Epithelial cell of proximal tubule (primary cell): ENCODE measurements at regions not wholly inside any gene's neighbourhood (a gene's known extent, or its start where the extent isn't known, plus 50 kb on each side); places are given as distances from the start of the nearest gene placed in this dataset.

Source experiments
- DNase-seq: peaks from one replicate; pipeline ENCODE4 v3.0.0-alpha.2; 2011; ENCODE audit warnings: low read depth
- H3K4me3 ChIP-seq: 2 replicates; pipeline ENCODE4 v1.5.1; 2011; ENCODE audit warnings: low read depth, mild to moderate bottlenecking, low read length
- TF ChIP-seq, protein P1 (sequence below): conservative IDR thresholded peaks from 2 replicates; pipeline ENCODE4 v1.5.1; 2012; ENCODE audit warnings: low read depth, mild to moderate bottlenecking, low read length

DNA sequence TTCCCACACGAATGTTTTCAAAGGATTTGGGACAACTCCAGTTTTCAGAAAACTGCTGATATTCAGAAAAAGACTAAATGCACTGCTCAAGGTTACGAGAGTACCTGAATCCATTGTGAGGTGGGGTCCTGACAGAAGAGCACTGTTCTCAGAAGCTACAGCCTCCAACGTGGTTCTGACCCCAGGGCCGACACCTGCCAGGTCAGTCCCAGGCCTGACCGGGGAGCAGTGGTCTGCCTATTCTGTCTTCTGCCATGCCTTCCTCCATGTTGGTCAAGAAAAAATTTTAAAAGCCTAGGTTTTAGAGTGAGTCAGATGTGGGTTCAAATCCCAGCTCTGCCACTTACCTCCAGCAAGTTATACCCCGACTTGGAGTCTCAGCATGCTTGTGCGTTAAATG, 212.3 kb downstream of the BCL11A start:
- TF ChIP-seq, protein P1, sequence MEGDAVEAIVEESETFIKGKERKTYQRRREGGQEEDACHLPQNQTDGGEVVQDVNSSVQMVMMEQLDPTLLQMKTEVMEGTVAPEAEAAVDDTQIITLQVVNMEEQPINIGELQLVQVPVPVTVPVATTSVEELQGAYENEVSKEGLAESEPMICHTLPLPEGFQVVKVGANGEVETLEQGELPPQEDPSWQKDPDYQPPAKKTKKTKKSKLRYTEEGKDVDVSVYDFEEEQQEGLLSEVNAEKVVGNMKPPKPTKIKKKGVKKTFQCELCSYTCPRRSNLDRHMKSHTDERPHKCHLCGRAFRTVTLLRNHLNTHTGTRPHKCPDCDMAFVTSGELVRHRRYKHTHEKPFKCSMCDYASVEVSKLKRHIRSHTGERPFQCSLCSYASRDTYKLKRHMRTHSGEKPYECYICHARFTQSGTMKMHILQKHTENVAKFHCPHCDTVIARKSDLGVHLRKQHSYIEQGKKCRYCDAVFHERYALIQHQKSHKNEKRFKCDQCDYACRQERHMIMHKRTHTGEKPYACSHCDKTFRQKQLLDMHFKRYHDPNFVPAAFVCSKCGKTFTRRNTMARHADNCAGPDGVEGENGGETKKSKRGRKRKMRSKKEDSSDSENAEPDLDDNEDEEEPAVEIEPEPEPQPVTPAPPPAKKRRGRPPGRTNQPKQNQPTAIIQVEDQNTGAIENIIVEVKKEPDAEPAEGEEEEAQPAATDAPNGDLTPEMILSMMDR: no peak
- no peak for DNase-seq
- H3K4me3 ChIP-seq: no peak overlapping the region

DNA sequence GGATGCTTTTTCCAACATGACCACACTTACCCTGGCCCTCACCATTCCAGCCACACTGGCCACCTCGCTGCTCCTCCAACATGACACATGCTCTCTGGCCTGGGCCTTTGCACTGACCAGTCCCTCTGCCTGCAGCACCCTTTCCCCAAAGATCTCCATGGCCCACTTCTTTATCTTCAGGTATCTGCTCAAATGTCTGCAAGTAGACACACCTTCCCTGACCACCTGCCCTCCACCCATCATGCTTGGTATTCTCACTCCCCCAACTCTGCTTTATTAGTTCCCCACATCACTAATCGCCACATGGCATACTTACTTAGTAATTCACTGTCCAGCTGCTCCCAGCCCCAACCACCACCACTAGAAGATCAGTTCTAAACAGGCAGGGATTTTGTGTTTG, 214.2 kb downstream of the BCL11A start:
- DNase-seq: no peak
- TF ChIP-seq, protein P1: no peak
- no peak overlapping the region for H3K4me3 ChIP-seq

DNA sequence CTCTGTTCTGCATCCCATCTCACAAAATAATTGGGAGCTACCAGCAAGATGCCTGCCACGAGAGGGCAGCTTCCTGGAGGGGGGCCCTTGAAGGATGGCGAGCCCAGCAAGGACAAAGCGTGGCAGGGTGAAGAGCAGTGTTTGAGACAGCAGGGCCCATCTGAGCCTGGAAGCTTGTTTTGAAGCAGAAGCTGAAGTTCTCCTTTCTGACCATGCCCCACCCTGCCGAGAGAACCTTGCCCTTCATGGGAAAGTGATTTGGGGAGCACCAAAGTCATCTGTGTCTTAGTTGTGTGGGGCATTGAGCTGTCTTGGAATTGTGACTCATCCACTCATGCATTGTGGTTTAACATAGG, 216.3 kb downstream of the BCL11A start:
- no peak for DNase-seq
- TF ChIP-seq, protein P1: no peak
- no peak overlapping the region for H3K4me3 ChIP-seq

DNA sequence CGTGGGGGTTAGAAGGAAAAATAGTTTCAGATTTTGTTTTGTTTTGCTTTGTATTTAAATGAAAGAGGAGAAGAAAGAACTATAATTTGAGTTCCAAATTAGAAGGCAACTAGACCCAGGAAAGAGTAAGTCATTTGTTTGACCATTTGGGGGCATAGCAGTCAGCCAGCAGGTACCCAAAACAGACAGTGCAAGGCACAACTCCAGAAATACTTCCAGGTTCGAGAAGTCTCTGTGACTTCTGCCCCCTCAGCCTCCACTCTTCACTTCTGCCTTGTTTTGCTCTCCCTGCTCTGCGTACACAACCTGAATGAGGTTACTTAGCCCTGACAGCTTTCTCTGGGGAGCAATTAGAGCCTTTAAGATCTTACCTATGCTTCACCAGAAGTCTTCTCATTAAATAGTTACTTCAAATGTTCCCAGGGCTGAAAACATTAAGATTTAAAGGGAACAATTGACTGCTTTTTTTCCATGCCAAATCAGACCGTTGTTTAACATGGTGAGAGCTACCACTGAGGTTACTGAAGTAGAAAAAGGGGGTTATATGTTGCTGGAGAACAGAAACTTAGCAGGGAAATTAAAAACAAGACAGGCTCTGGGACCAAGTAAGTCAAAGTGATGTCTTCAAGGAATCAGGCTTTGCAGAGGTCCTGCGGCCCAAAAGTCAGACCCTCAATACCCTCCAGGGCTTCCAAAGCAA, 216.9 kb downstream of the BCL11A start:
- H3K4me3 ChIP-seq: no peak overlapping the region
- TF ChIP-seq, protein P1: no peak
- no peak for DNase-seq

DNA sequence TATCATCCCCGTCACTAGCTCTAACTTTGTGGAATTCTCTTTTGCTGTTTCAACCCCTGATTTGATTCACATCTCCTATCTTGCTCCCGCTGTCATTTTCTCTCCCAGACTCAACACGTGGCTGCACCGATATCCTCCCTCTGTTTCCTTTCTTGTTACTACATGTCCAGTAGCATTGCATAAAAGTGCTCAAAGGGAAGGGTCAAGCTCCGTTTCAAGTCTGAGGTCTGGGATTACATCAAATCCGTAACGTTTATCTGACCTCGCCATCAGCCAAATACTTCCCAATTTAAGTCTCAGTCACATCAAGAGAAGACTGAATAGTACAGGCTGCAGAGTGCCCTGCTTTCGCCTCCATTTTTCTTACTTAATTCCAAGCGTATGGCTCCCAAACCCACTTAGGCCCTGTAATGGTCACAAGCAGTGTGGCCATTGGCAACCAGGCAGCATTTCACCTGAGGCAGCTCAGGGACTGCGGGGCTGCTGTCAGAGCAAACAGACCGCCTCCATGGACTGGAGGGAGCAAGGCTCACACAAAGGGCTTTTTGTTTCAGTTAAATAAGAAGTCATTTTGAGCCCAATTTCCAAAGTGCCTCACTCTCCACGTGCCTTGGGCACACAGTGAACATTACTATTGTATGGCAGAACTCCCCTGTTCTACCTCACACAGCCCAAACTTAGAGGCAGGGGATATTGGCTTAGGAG, 217.8 kb downstream of the BCL11A start:
- H3K4me3 ChIP-seq: no peak overlapping the region
- DNase-seq: no peak
- TF ChIP-seq, protein P1: no peak

DNA sequence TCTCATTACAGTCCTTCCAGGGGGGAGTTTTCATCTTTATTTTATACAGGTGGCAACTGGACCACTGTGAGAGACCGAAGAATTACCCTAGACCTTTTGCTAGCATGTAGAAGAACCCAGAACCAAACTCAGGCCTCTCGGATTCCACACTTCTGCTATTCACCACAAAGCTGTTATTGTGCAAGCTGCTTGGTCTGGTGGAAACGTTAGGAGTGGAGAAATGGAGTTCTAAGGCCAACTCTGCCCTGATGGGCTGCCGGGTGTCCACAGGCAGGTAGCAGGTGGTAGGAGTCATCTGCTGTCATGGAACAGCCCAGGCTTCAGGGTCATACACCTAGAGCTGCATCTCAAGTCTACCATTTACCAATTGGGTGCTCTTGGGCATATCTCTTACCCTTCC, 218.8 kb downstream of the BCL11A start:
- TF ChIP-seq, protein P1: no peak
- DNase-seq: no peak
- H3K4me3 ChIP-seq: no peak overlapping the region

DNA sequence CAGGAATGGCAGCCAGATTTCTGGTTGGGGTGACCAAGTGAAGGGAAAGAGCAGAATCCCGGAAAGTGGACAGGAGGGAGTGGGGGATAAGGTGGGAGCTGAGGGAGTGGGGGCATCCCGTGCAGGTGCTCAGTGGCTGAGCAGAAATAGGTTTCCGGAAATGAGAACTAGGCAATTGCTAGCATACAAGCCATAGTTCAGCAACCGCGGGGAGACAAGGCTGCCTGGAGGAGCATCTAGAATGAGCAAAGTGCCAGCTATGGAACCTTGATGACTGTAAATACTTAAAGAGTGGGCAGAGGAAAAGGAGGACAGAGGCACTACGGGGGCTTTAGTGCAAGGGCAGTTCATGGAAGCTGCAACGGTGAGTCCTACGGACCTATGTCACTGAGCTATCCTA, 220.2 kb downstream of the BCL11A start:
- no peak for DNase-seq
- TF ChIP-seq, protein P1: no peak
- no peak overlapping the region for H3K4me3 ChIP-seq
